Mesothelial cell of epicardium (in vitro differentiated cells): ENCODE measurements at regions not wholly inside any gene's neighbourhood (a gene's known extent, or its start where the extent isn't known, plus 50 kb on each side); places are given as distances from the start of the nearest gene placed in this dataset.

ENCODE experiments used
- DNase-seq, 2 experiments: peaks; one replicate each; pipeline ENCODE4 v3.0.0; 2021; ENCODE audit warnings: low spot score in 2 of 2; ENCODE audit not compliant: unreplicated experiment in 2 of 2
- H3K27ac Mint-ChIP-seq: 2 replicates; pipeline ENCODE4 v1.8.0; 2021; ENCODE audit warnings: mixed read lengths
- H3K27me3 Mint-ChIP-seq: 2 replicates; pipeline ENCODE4 v1.8.0; 2021; ENCODE audit warnings: low read depth, mixed read lengths
- H3K36me3 Mint-ChIP-seq: 2 replicates; pipeline ENCODE4 v1.8.0; 2021; ENCODE audit warnings: mixed read lengths
- H3K4me1 Mint-ChIP-seq: 2 replicates; pipeline ENCODE4 v1.8.0; 2021; ENCODE audit warnings: mixed read lengths
- H3K4me3 Mint-ChIP-seq: 2 replicates; pipeline ENCODE4 v1.8.0; 2021; ENCODE audit warnings: mild to moderate bottlenecking, moderate library complexity, mixed read lengths
- H3K9me3 Mint-ChIP-seq: 2 replicates; pipeline ENCODE4 v1.8.0; 2021; ENCODE audit warnings: mixed read lengths
- CTCF ChIP-seq: fragments of 200-600 bp; sonication (generic); IDR thresholded peaks from one replicate; pipeline ENCODE4 v1.5.0; 2021; ENCODE audit warnings: antibody characterized with exemption; ENCODE audit not compliant: unreplicated experiment

GRCh38 chr14:53409969-53410368 lies 256.8 kb upstream of the DDHD1 start:
- Mint-ChIP-seq H3K4me1 (peaks cover 12% of the 10 kb centered on the region), H3K36me3 (no peaks in the 10 kb centered on the region), H3K27ac (no peak overlapping the region), H3K4me3 (no peak overlapping the region), H3K27me3 (no peaks in the 10 kb centered on the region), H3K9me3 (no peaks in the 10 kb centered on the region)
- no peak for DNase-seq
- no peak for TF ChIP-seq CTCF

- Mint-ChIP-seq H3K27me3 (no peaks in the 10 kb centered on the region), H3K4me3 (no peak overlapping the region), H3K27ac (no peak overlapping the region), H3K36me3 (no peaks in the 10 kb centered on the region), H3K9me3 (no peaks in the 10 kb centered on the region), H3K4me1 (peaks cover 12% of the 10 kb centered on the region)
- no peak for TF ChIP-seq CTCF
- DNase-seq: no peak
These were observed 256.2 kb upstream of the DDHD1 start for GRCh38 chr14:53409289-53409688.

GRCh38 chr14:53408175-53408879 lies 255.2 kb upstream of the DDHD1 start:
- Mint-ChIP-seq H3K4me3 (no peak overlapping the region), H3K4me1 (peaks cover 9% of the 10 kb centered on the region), H3K27me3 (no peaks in the 10 kb centered on the region), H3K36me3 (no peaks in the 10 kb centered on the region), H3K27ac (no peak overlapping the region), H3K9me3 (no peaks in the 10 kb centered on the region)
- DNase-seq: no peak
- no peak for TF ChIP-seq CTCF

GRCh38 chr14:53406519-53406918 lies 253.4 kb upstream of the DDHD1 start:
- no peaks in the 10 kb centered on the region for H3K9me3 Mint-ChIP-seq
- no peak for DNase-seq
- H3K4me1 Mint-ChIP-seq: peaks cover 8% of the 10 kb centered on the region
- H3K27me3 Mint-ChIP-seq: no peaks in the 10 kb centered on the region
- no peaks in the 10 kb centered on the region for H3K36me3 Mint-ChIP-seq
- no peak for TF ChIP-seq CTCF
- no peak overlapping the region for H3K27ac Mint-ChIP-seq
- H3K4me3 Mint-ChIP-seq: no peak overlapping the region

GRCh38 chr14:53401646-53402045 lies 248.5 kb upstream of the DDHD1 start:
- Mint-ChIP-seq H3K4me1 (no peaks in the 10 kb centered on the region), H3K27ac (no peak overlapping the region), H3K4me3 (no peak overlapping the region), H3K9me3 (peaks cover 9% of the 10 kb centered on the region), H3K27me3 (no peaks in the 10 kb centered on the region), H3K36me3 (no peaks in the 10 kb centered on the region)
- TF ChIP-seq CTCF: no peak
- DNase-seq: no peak

GRCh38 chr14:53399057-53399456 lies 245.9 kb upstream of the DDHD1 start:
- DNase-seq: no peak
- Mint-ChIP-seq H3K4me1 (no peaks in the 10 kb centered on the region), H3K27ac (no peak overlapping the region), H3K9me3 (peaks cover 26% of the 10 kb centered on the region), H3K36me3 (peaks cover 6% of the 10 kb centered on the region), H3K4me3 (no peak overlapping the region), H3K27me3 (no peaks in the 10 kb centered on the region)
- TF ChIP-seq CTCF: peak; percentile 23
